ENCODE measurements at regions not wholly inside any gene's neighbourhood (a gene's known extent, or its start where the extent isn't known, plus 50 kb on each side); places are given as distances from the start of the nearest gene placed in this dataset.

DNA sequence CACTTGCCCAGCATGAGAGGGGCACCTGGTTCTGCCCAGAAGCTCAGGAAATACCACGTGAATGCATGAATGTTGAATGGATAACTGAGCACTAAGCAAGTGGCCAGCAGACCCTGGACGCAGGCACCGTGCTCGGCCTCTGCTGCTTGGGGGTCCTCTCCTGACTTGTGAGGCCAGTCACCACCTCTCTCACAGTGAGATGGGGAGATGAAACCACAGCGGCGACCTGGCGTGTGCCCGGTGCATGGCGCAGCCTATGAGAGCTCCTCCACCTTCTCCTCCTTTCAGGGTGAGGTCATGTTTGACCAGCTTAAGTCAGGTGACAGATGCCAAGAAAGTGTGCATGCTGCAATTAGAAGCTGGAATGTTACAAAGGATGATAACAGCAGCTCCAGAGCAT, 75.5 kb downstream of the HMX1 start:
- Histone ChIP-seq H3K36me3 (ENCODE audit: control insufficient read depth, insufficient read depth, low read length) (no peaks in the 10 kb centered on the region), H3K9me3 (ENCODE audit: control insufficient read depth, low read depth, low read length) (no peaks in the 10 kb centered on the region), H3K4me3 (ENCODE audit: low read length) (no peak overlapping the region), H3K27me3 (ENCODE audit: control insufficient read depth, insufficient read depth, low read length) (no peaks in the 10 kb centered on the region), H3K4me1 (ENCODE audit: control insufficient read depth, insufficient read depth, low read length) (no peaks in the 10 kb centered on the region), H3K27ac (ENCODE audit: low read length) (no peak overlapping the region)
- DNase-seq, result no peak
- WGBS (ENCODE audit: insufficient coverage, low lambda C conversion rate), result no CpG with 5 or more reads among the region's 9 CpGs

DNA sequence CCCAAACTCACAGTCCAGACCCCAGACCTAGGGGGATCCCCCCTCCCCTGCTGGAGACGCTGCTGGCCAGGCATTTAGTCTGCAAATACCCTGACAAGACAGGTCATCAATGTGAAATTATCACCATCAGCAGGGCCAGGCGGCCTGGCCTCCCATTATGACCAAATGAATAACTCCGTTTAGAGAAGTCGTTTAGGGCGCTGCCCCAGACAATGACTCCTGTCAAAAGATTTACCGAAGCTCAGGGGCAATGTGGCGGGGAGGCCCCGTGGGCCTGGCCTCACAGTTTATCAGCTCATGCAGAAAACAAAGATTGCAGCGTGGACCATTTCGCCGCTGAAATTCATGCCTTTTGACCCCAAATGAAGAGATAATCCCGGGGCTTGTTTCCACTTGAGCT, 76.5 kb downstream of the HMX1 start:
- no peak for DNase-seq
- no peak overlapping the region for H3K27ac ChIP-seq (ENCODE audit: low read length)
- WGBS (ENCODE audit: insufficient coverage, low lambda C conversion rate), result no CpG with 5 or more reads among the region's 12 CpGs
- H3K27me3 ChIP-seq (ENCODE audit: control insufficient read depth, insufficient read depth, low read length), result no peaks in the 10 kb centered on the region
- no peak overlapping the region for H3K4me3 ChIP-seq (ENCODE audit: low read length)
- no peaks in the 10 kb centered on the region for H3K9me3 ChIP-seq (ENCODE audit: control insufficient read depth, low read depth, low read length)
- H3K36me3 ChIP-seq (ENCODE audit: control insufficient read depth, insufficient read depth, low read length), result no peaks in the 10 kb centered on the region
- no peaks in the 10 kb centered on the region for H3K4me1 ChIP-seq (ENCODE audit: control insufficient read depth, insufficient read depth, low read length)

DNA sequence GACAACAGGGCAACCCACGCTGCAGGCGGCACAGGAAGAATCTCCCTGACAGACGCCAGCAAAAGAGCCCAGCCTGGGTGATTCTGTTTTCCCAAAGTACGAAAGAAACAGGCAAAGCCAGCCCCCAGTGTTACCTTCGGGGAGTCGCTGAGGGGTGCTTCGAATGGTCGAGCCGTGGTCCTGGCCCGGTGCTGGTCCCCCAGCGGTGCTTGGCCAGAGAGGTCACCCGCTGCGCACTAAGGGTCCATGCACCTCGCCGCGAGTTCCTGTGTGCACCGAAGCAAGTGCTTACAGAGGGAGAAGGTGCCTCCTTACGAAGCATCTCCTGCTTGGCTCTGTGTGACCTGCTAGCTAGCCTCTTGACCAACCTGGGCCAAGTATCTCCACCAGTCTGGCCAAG, 77.1 kb downstream of the HMX1 start:
- Histone ChIP-seq H3K9me3 (ENCODE audit: control insufficient read depth, low read depth, low read length) (no peaks in the 10 kb centered on the region), H3K4me1 (ENCODE audit: control insufficient read depth, insufficient read depth, low read length) (no peaks in the 10 kb centered on the region), H3K27ac (ENCODE audit: low read length) (no peak overlapping the region), H3K27me3 (ENCODE audit: control insufficient read depth, insufficient read depth, low read length) (no peaks in the 10 kb centered on the region), H3K36me3 (ENCODE audit: control insufficient read depth, insufficient read depth, low read length) (no peaks in the 10 kb centered on the region), H3K4me3 (ENCODE audit: low read length) (no peak overlapping the region)
- no CpG with 5 or more reads among the region's 18 CpGs for WGBS (ENCODE audit: insufficient coverage, low lambda C conversion rate)
- DNase-seq, result no peak

DNA sequence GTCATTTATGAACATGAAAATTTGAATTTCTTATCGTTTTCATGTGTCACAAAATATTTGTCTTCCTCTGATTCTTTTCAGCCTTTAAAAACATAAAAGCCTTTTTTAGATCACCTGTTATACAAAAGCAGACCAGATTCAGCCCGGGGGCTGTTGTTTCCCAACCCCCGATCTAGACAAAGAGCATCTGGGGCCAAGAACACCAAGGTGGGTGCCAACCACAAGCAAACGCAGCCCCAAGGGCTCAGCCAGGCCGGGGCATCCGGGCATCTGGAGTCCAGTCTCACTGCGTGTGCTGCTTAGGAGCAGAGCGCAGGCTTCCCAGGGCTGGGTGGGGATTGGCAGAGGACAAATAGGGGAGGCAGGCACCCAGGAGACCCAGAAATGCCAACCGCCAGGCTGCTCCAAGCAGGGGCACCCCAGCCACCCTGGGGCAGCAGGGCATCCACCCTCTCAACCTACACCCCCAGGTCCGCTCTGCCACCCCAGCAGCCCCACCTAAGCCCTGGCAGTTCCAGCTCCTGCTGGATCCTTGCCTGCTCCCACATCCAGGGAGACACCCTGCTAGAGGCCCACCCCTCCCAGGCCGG, 78.0 kb downstream of the HMX1 start:
- Histone ChIP-seq H3K27ac (ENCODE audit: low read length) (no peak overlapping the region), H3K27me3 (ENCODE audit: control insufficient read depth, insufficient read depth, low read length) (no peaks in the 10 kb centered on the region), H3K9me3 (ENCODE audit: control insufficient read depth, low read depth, low read length) (no peaks in the 10 kb centered on the region), H3K4me3 (ENCODE audit: low read length) (no peak overlapping the region), H3K36me3 (ENCODE audit: control insufficient read depth, insufficient read depth, low read length) (no peaks in the 10 kb centered on the region), H3K4me1 (ENCODE audit: control insufficient read depth, insufficient read depth, low read length) (no peaks in the 10 kb centered on the region)
- no CpG with 5 or more reads among the region's 11 CpGs for WGBS (ENCODE audit: insufficient coverage, low lambda C conversion rate)
- no peak for DNase-seq

DNA sequence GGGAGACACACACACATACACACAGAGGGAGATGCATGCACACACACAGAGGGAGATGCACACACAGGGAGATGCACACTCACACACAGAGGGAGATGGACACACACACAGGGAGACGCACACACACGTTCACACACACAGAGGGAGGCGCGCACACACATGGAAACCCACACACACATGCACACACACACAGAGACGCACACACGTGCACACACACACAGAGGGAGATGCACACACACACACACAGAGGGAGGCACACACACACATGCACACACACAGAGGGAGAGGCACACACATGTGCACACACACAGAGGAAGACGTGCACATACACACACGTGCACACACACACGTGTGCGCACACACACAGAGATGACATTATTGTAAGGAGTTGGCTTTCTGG, 79.1 kb downstream of the HMX1 start:
- Histone ChIP-seq H3K27me3 (ENCODE audit: control insufficient read depth, insufficient read depth, low read length) (no peaks in the 10 kb centered on the region), H3K4me1 (ENCODE audit: control insufficient read depth, insufficient read depth, low read length) (no peaks in the 10 kb centered on the region), H3K4me3 (ENCODE audit: low read length) (no peak overlapping the region), H3K27ac (ENCODE audit: low read length) (no peak overlapping the region), H3K36me3 (ENCODE audit: control insufficient read depth, insufficient read depth, low read length) (no peaks in the 10 kb centered on the region), H3K9me3 (ENCODE audit: control insufficient read depth, low read depth, low read length) (no peaks in the 10 kb centered on the region)
- no peak for DNase-seq
- WGBS (ENCODE audit: insufficient coverage, low lambda C conversion rate), result no CpG with 5 or more reads among the region's 10 CpGs

DNA sequence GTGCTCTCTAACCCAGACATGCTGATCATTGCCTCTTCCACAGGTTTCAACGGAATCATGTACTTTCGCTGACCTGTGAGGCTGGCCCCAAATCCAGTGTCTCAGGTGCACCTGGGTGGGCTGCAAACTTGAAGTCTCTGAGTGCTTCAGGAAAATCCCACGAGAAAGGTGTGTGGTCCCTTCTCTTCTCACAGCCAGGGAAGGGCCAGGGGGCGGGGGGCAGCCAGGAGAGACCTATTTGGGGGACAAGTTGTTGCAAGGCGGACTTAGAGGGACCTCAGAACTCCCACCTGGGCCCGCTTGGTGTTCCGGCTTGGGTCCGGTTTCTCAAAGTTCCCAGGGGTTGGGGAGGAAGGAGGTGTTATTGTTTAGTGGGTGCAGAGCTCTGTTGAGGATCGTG, 80.0 kb downstream of the HMX1 start:
- H3K36me3 ChIP-seq (ENCODE audit: control insufficient read depth, insufficient read depth, low read length), result no peaks in the 10 kb centered on the region
- H3K27ac ChIP-seq (ENCODE audit: low read length), result no peak overlapping the region
- no peak overlapping the region for H3K4me3 ChIP-seq (ENCODE audit: low read length)
- WGBS (ENCODE audit: insufficient coverage, low lambda C conversion rate), result no CpG with 5 or more reads among the region's 9 CpGs
- no peaks in the 10 kb centered on the region for H3K9me3 ChIP-seq (ENCODE audit: control insufficient read depth, low read depth, low read length)
- no peak for DNase-seq
- H3K27me3 ChIP-seq (ENCODE audit: control insufficient read depth, insufficient read depth, low read length), result no peaks in the 10 kb centered on the region
- H3K4me1 ChIP-seq (ENCODE audit: control insufficient read depth, insufficient read depth, low read length), result no peaks in the 10 kb centered on the region

DNA sequence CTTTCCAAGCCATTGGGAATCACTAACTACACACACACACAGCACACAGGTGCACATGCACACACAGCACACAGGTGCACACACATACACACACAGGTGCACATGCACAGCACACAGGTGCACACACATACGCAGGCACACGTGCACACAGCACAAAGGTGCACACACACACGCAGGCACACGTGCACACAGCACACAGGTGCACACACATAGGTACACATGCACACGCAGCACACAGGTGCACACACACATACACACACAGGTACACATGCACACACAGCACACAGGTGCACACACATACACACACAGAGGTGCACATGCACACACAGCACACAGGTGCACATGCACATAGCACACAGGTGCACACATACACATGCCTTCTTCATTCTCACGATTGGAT, 80.9 kb downstream of the HMX1 start:
- Histone ChIP-seq H3K36me3 (ENCODE audit: control insufficient read depth, insufficient read depth, low read length) (no peaks in the 10 kb centered on the region), H3K9me3 (ENCODE audit: control insufficient read depth, low read depth, low read length) (no peaks in the 10 kb centered on the region), H3K4me1 (ENCODE audit: control insufficient read depth, insufficient read depth, low read length) (no peaks in the 10 kb centered on the region), H3K27me3 (ENCODE audit: control insufficient read depth, insufficient read depth, low read length) (no peaks in the 10 kb centered on the region), H3K27ac (ENCODE audit: low read length) (no peak overlapping the region), H3K4me3 (ENCODE audit: low read length) (no peak overlapping the region)
- no peak for DNase-seq
- 100% methylated on average over 1 of the region's 6 CpGs for WGBS (ENCODE audit: insufficient coverage, low lambda C conversion rate)

DNA sequence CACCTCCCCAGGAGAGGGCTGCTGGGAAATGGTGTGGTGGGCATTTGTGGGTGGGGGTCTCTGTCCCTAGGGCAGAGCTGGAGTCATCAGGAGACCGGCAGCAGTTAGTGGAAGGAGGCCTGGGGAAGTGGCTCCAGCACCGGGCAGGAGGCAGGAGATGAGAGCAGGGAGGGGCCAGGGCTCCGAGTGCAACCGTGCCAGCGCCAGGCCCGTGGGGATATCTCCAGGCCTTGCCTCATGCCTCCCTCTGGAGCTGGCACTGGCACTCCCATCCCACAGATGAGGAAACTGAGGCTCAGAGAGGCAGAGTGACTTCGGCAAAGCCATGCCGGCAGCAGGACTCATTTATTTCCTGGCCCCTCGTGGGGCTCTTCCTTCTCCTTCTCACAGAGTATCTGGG, 83.5 kb downstream of the HMX1 start:
- Histone ChIP-seq H3K36me3 (ENCODE audit: control insufficient read depth, insufficient read depth, low read length) (no peaks in the 10 kb centered on the region), H3K27me3 (ENCODE audit: control insufficient read depth, insufficient read depth, low read length) (no peaks in the 10 kb centered on the region), H3K4me1 (ENCODE audit: control insufficient read depth, insufficient read depth, low read length) (no peaks in the 10 kb centered on the region), H3K4me3 (ENCODE audit: low read length) (no peak overlapping the region), H3K9me3 (ENCODE audit: control insufficient read depth, low read depth, low read length) (no peaks in the 10 kb centered on the region), H3K27ac (ENCODE audit: low read length) (no peak overlapping the region)
- no CpG with 5 or more reads among the region's 9 CpGs for WGBS (ENCODE audit: insufficient coverage, low lambda C conversion rate)
- no peak for DNase-seq

DNA sequence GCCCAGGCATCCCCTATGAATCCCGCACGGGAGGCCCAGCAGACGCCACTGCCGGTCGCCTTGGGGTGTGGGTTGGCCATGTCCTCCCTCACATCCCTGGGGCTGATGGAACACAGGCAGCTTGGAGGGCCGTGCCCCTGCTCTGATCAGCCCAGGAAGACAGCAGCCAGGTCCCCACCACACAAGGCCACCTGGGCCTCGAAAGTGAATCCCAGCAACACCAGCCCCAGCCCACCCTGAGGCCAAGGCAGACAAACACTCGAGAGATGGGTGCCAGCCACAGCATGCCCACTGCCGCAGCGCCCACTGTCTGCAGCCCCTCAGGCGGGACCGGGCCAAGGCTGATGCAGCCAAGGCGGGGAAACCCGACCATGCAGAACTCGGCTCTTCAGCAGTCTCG, 85.5 kb downstream of the HMX1 start:
- WGBS (ENCODE audit: insufficient coverage, low lambda C conversion rate), result no CpG with 5 or more reads among the region's 16 CpGs
- no peaks in the 10 kb centered on the region for H3K27me3 ChIP-seq (ENCODE audit: control insufficient read depth, insufficient read depth, low read length)
- no peak overlapping the region for H3K4me3 ChIP-seq (ENCODE audit: low read length)

DNA sequence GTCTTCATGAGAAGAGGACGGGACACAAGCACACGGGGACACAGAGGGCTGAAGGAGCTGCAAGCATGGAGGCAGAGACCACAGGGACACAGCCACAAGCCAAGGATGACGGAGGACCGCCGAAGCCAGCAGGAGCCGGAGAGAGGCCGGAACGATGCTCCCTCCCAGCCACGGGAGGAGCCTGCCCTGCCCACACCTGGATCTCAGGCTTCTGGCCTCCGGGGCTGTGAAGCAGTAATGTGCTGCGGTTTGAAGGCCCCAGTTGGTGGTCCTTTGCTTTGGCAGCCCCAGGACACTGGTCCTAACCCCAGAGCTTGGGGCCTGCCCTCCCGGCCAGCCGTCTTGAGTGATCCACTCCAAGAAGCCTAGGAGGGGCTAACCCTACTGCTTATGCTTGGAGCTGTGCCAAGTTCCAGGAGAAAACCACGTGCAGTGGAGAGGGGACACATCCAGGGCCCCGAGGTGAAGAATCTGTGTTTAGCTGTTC, 85.9 kb downstream of the HMX1 start:
- no peak for DNase-seq
- WGBS (ENCODE audit: insufficient coverage, low lambda C conversion rate), result no CpG with 5 or more reads among the region's 15 CpGs
- Histone ChIP-seq H3K36me3 (ENCODE audit: control insufficient read depth, insufficient read depth, low read length) (no peaks in the 10 kb centered on the region), H3K4me1 (ENCODE audit: control insufficient read depth, insufficient read depth, low read length) (no peaks in the 10 kb centered on the region), H3K9me3 (ENCODE audit: control insufficient read depth, low read depth, low read length) (no peaks in the 10 kb centered on the region), H3K4me3 (ENCODE audit: low read length) (no peak overlapping the region), H3K27ac (ENCODE audit: low read length) (no peak overlapping the region), H3K27me3 (ENCODE audit: control insufficient read depth, insufficient read depth, low read length) (no peaks in the 10 kb centered on the region)

More for the DNA sequence above, 85.5 kb downstream of the HMX1 start:
- Histone ChIP-seq H3K4me1 (ENCODE audit: control insufficient read depth, insufficient read depth, low read length) (no peaks in the 10 kb centered on the region), H3K27ac (ENCODE audit: low read length) (no peak overlapping the region), H3K36me3 (ENCODE audit: control insufficient read depth, insufficient read depth, low read length) (no peaks in the 10 kb centered on the region), H3K9me3 (ENCODE audit: control insufficient read depth, low read depth, low read length) (no peaks in the 10 kb centered on the region)
- no peak for DNase-seq

DNA sequence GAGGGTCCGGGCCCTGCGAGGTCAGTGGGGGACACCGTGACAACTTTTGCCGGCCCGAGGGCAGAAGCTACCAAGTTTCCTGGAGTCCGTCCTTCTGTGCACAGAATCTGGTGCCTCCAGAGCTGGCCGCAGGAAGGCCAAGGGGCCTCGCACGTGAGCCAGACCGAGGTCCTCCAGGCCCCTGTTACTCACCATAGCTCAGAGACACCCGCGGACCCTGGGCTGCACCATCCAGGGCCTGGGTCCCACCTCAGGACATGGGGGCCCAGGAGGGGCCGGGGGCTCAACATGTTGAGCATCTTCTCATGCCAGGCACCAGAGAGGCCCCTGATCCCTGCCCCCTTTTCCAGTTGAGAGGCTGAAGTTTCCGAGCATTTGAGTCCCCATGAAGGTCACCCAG, 87.9 kb downstream of the HMX1 start:
- no peak for DNase-seq
- no peak overlapping the region for H3K4me3 ChIP-seq (ENCODE audit: low read length)
- no peaks in the 10 kb centered on the region for H3K36me3 ChIP-seq (ENCODE audit: control insufficient read depth, insufficient read depth, low read length)
- no peaks in the 10 kb centered on the region for H3K9me3 ChIP-seq (ENCODE audit: control insufficient read depth, low read depth, low read length)
- WGBS (ENCODE audit: insufficient coverage, low lambda C conversion rate), result no CpG with 5 or more reads among the region's 14 CpGs
- no peak overlapping the region for H3K27ac ChIP-seq (ENCODE audit: low read length)
- peaks cover 4% of the 10 kb centered on the region for H3K4me1 ChIP-seq (ENCODE audit: control insufficient read depth, insufficient read depth, low read length)
- H3K27me3 ChIP-seq (ENCODE audit: control insufficient read depth, insufficient read depth, low read length), result no peaks in the 10 kb centered on the region
